ACC112 (cell line): ENCODE measurements at regions not wholly inside any gene's neighbourhood (a gene's known extent, or its start where the extent isn't known, plus 50 kb on each side); places are given as distances from the start of the nearest gene placed in this dataset.

ENCODE experiments used
- H2AFZ ChIP-seq: fragments of 200-600 bp; sonication (generic); one replicate; pipeline ENCODE4 v1.6.0; 2017; ENCODE audit warnings: antibody characterized with exemption, low read length; ENCODE audit not compliant: unreplicated experiment
- H3K27ac ChIP-seq: fragments of 200-600 bp; sonication (generic); 2 replicates; pipeline ENCODE4 v1.5.1; 2014; ENCODE audit warnings: low read depth, mild to moderate bottlenecking, antibody characterized with exemption, low read length, moderate library complexity
- H3K27me3 ChIP-seq: fragments of 200-600 bp; sonication (generic); 2 replicates; pipeline ENCODE4 v1.6.1; 2014; ENCODE audit warnings: mild to moderate bottlenecking, antibody characterized with exemption, low read length, moderate library complexity, mixed read lengths; ENCODE audit not compliant: insufficient read depth
- H3K36me3 ChIP-seq: fragments of 200-600 bp; sonication (generic); 2 replicates; pipeline ENCODE4 v1.6.1; 2016; ENCODE audit warnings: mild to moderate bottlenecking, antibody characterized with exemption, low read length, moderate library complexity, mixed read lengths; ENCODE audit not compliant: insufficient read depth
- H3K4me1 ChIP-seq: fragments of 200-600 bp; sonication (generic); one replicate; pipeline ENCODE4 v1.6.1; 2016; ENCODE audit warnings: low read length, mixed read lengths; ENCODE audit not compliant: insufficient read depth, unreplicated experiment, control insufficient read depth
- H3K4me3 ChIP-seq: fragments of 200-600 bp; sonication (generic); 2 replicates; pipeline ENCODE4 v1.5.1; 2014; ENCODE audit warnings: mild to moderate bottlenecking, low read depth, low read length
- H3K79me2 ChIP-seq: fragments of 200-600 bp; sonication (generic); one replicate; pipeline ENCODE4 v1.6.0; 2016; ENCODE audit warnings: low read length; ENCODE audit not compliant: control insufficient read depth, unreplicated experiment, insufficient read depth

DNA sequence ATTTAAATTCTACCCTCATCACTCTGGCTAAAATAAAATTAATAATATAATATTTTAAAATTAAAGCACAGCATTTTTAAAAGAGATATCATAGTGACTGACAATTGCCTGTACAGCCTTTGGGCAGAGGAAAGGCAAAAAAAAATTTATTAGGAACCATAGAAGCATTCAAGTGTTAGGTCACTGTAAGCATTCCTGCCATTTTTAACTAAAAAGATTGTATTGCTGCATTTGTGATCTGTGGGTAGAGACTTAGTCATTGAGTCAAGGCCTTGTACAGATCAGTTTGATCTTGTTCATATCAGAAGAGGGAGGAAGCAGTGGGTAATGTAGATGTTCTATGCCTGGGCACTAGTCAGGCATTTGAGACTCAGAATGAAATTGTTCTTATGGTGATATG lies 109.9 kb downstream of the LYPLAL1 start:
- no peaks in the 10 kb centered on the region for H3K79me2 ChIP-seq
- peaks cover 4% of the 10 kb centered on the region for H3K4me1 ChIP-seq
- H3K27ac ChIP-seq, result no peak overlapping the region
- H2AFZ ChIP-seq, result no peak overlapping the region
- H3K36me3 ChIP-seq, result no peaks in the 10 kb centered on the region
- no peak overlapping the region for H3K4me3 ChIP-seq
- no peaks in the 10 kb centered on the region for H3K27me3 ChIP-seq

DNA sequence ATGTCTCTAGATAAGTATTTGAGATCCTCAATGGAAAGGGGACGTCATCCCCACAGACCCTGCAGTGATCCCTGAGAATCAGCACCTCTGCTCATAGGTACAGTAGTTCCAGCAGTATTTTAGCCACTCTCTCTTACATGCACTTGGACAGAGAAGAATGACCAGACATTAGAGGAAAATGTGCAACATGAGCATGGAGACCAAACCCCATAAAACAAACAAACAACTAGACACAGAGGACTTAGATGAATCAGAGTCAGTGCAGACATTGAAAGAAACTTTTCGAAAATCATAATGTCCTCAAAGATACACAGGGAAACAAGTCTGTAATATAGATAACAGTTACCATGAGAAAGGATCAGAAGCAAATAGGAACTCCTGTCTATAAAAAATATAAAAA lies 108.2 kb downstream of the LYPLAL1 start:
- peaks cover 4% of the 10 kb centered on the region for H3K4me1 ChIP-seq
- H3K27ac ChIP-seq, result no peak overlapping the region
- H2AFZ ChIP-seq, result no peak overlapping the region
- no peak overlapping the region for H3K4me3 ChIP-seq
- no peaks in the 10 kb centered on the region for H3K79me2 ChIP-seq
- H3K27me3 ChIP-seq, result no peaks in the 10 kb centered on the region
- no peaks in the 10 kb centered on the region for H3K36me3 ChIP-seq

- H3K27me3 ChIP-seq, result no peaks in the 10 kb centered on the region
- no peak overlapping the region for H2AFZ ChIP-seq
- H3K4me1 ChIP-seq, result peaks cover 4% of the 10 kb centered on the region
- no peak overlapping the region for H3K4me3 ChIP-seq
- H3K36me3 ChIP-seq, result no peaks in the 10 kb centered on the region
- no peak overlapping the region for H3K27ac ChIP-seq
- H3K79me2 ChIP-seq, result no peaks in the 10 kb centered on the region
These were observed 105.5 kb downstream of the LYPLAL1 start for GRCh38 chr1:219279017-219279770.

DNA sequence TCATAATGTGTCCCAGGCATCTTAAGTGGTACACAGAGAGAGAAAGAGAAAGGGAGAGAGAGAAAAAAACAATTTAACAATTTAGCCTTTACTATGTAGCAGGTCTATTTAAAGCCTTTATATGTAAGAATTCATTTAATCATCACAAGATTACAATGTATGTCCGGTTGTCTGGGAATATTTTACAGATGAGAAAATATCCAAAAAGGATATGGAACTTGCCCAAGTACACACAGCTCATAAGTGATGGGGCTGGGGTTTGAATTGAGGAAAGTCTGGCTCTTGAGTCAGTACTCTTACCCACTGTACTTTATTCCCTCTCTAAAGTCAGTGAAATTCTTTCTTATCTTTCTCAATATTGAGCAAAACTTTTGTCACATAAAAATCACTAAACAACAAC lies 104.6 kb downstream of the LYPLAL1 start:
- Histone ChIP-seq H3K36me3 (no peaks in the 10 kb centered on the region), H3K79me2 (no peaks in the 10 kb centered on the region), H3K27ac (no peak overlapping the region)

GRCh38 chr1:219277304-219278105 lies 103.8 kb downstream of the LYPLAL1 start:
- H3K36me3 ChIP-seq, result no peaks in the 10 kb centered on the region
- H3K79me2 ChIP-seq, result no peaks in the 10 kb centered on the region
- H3K4me3 ChIP-seq, result no peak overlapping the region
- H3K4me1 ChIP-seq, result peaks cover 8% of the 10 kb centered on the region
- H3K27ac ChIP-seq, result no peak overlapping the region
- H3K27me3 ChIP-seq, result no peaks in the 10 kb centered on the region
- no peak overlapping the region for H2AFZ ChIP-seq

More for the DNA sequence above, 104.6 kb downstream of the LYPLAL1 start:
- peaks cover 4% of the 10 kb centered on the region for H3K4me1 ChIP-seq
- no peak overlapping the region for H2AFZ ChIP-seq
- no peak overlapping the region for H3K4me3 ChIP-seq
- no peaks in the 10 kb centered on the region for H3K27me3 ChIP-seq

- Histone ChIP-seq H3K27me3 (no peaks in the 10 kb centered on the region), H3K4me1 (peaks cover 19% of the 10 kb centered on the region), H3K36me3 (no peaks in the 10 kb centered on the region), H3K27ac (no peak overlapping the region), H3K4me3 (no peak overlapping the region), H2AFZ (no peak overlapping the region), H3K79me2 (no peaks in the 10 kb centered on the region)
These were observed 102.5 kb downstream of the LYPLAL1 start for GRCh38 chr1:219276049-219276738.

GRCh38 chr1:219273088-219273686 lies 99.5 kb downstream of the LYPLAL1 start:
- no peak overlapping the region for H3K4me3 ChIP-seq
- H3K4me1 ChIP-seq, result peaks cover 18% of the 10 kb centered on the region
- H3K36me3 ChIP-seq, result no peaks in the 10 kb centered on the region
- no peaks in the 10 kb centered on the region for H3K27me3 ChIP-seq
- no peak overlapping the region for H2AFZ ChIP-seq
- H3K79me2 ChIP-seq, result no peaks in the 10 kb centered on the region
- no peak overlapping the region for H3K27ac ChIP-seq

DNA sequence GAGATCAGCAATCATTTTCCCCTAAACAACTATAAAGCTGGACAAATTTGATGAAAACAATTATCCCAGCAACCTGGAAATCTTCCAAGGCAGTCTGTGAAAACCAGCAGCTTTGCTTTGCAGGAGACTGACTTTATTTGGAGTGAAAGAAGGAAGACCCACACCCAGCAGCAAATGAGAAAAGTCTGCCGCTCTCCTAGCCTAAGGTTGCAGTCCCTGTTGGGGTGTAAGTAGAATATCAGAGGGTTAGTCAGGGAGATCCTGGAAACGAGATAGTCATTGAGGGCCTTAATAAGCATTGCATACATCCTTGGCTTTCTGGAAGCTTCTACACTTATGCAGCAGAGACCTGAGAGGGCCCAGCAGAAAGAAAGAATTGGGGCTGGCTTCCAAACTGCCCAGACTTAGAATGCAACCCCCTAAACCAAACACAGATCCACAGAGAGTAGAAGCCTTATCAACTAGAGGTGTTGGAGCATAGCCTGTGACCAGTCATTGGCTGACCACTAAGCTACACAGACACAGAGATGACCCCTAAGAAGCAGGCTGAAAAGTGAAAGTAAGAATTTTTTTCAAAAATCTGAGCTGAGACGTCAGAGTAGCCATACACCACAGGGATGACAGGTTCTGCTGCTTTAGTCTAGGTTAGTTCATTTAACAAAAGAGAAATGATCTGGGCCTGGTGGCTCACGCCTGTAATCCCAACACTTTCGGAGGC lies 98.3 kb downstream of the LYPLAL1 start:
- H3K27ac ChIP-seq, result peak overlapping the region; percentile 43
- H3K36me3 ChIP-seq, result no peaks in the 10 kb centered on the region
- H2AFZ ChIP-seq, result peak overlapping the region; percentile 66
- peak overlapping the region; percentile 58 for H3K4me3 ChIP-seq
- H3K79me2 ChIP-seq, result no peaks in the 10 kb centered on the region
- H3K4me1 ChIP-seq, result peaks cover 18% of the 10 kb centered on the region
- H3K27me3 ChIP-seq, result no peaks in the 10 kb centered on the region

GRCh38 chr1:219269171-219269570 lies 95.5 kb downstream of the LYPLAL1 start:
- no peak overlapping the region for H2AFZ ChIP-seq
- no peaks in the 10 kb centered on the region for H3K79me2 ChIP-seq
- peaks cover 18% of the 10 kb centered on the region for H3K4me1 ChIP-seq
- no peak overlapping the region for H3K27ac ChIP-seq
- no peak overlapping the region for H3K4me3 ChIP-seq
- no peaks in the 10 kb centered on the region for H3K27me3 ChIP-seq
- no peaks in the 10 kb centered on the region for H3K36me3 ChIP-seq

- Histone ChIP-seq H3K27ac (no peak overlapping the region), H3K4me1 (peaks cover 6% of the 10 kb centered on the region), H2AFZ (no peak overlapping the region), H3K4me3 (no peak overlapping the region), H3K27me3 (no peaks in the 10 kb centered on the region), H3K36me3 (no peaks in the 10 kb centered on the region), H3K79me2 (no peaks in the 10 kb centered on the region)
These were observed 92.8 kb downstream of the LYPLAL1 start for GRCh38 chr1:219266524-219266923.
